Keratinocyte (primary cell): ENCODE measurements at regions not wholly inside any gene's neighbourhood (a gene's known extent, or its start where the extent isn't known, plus 50 kb on each side); places are given as distances from the start of the nearest gene placed in this dataset.
A peak's percentile ranks its signal among the peaks of the same experiment; 100 is the strongest.

Experiments used
- DNase-seq: peaks from one replicate; pipeline ENCODE4 v3.0.0-alpha.2; 2011; ENCODE audit warnings: low read depth, missing footprints, low spot score
- FAIRE-seq: peaks from 2 replicates; lab custom pipeline; 2011; peaks lifted over from hg19 to GRCh38; lab: Jason Lieb, UNC
- H2AFZ ChIP-seq: 2 replicates; pipeline ENCODE4 v1.6.0; 2012; ENCODE audit warnings: low read length, control low read depth, inconsistent platforms; ENCODE audit not compliant: control insufficient read depth
- H3K27ac ChIP-seq: 2 replicates; pipeline ENCODE4 v1.5.1; 2011; ENCODE audit warnings: low read length; ENCODE audit not compliant: control insufficient read depth, insufficient read depth
- H3K27me3 ChIP-seq: 3 replicates; pipeline ENCODE4 v1.6.0; 2011; ENCODE audit warnings: low read length; ENCODE audit not compliant: control insufficient read depth, insufficient read depth; ENCODE audit errors: extremely low read depth
- H3K36me3 ChIP-seq, 2 experiments: 2 replicates in 1 of 2; 3 replicates in 1 of 2; pipeline ENCODE4 v1.5.1; 2011; ENCODE audit warnings: low read length in 2 of 2, mild to moderate bottlenecking in 1 of 2; ENCODE audit not compliant: control insufficient read depth in 2 of 2, insufficient read depth in 2 of 2; ENCODE audit errors: extremely low read depth in 1 of 2
- H3K4me1 ChIP-seq: 3 replicates; pipeline ENCODE4 v1.5.1; 2011; ENCODE audit warnings: low read length; ENCODE audit not compliant: control insufficient read depth, insufficient read depth; ENCODE audit errors: extremely low read depth
- H3K4me2 ChIP-seq: 3 replicates; pipeline ENCODE4 v1.6.0; 2011; ENCODE audit warnings: low read depth, low read length; ENCODE audit not compliant: control insufficient read depth, insufficient read depth; ENCODE audit errors: extremely low read depth
- H3K4me3 ChIP-seq, 3 experiments: fragments of 200-600 bp in 1 of 3; sonication (generic) in 1 of 3; 2 replicates in 2 of 3; 3 replicates in 1 of 3; pipeline ENCODE4 v1.5.1; 2011 to 2016; ENCODE audit warnings: low read length in 3 of 3, mild to moderate bottlenecking in 3 of 3, control low read depth in 2 of 3, inconsistent platforms in 1 of 3, low read depth in 1 of 3, mixed read lengths in 1 of 3, mixed run types in 1 of 3, moderate library complexity in 1 of 3; ENCODE audit not compliant: control insufficient read depth in 2 of 3, insufficient read depth in 2 of 3; ENCODE audit errors: extremely low read depth in 1 of 3
- H3K79me2 ChIP-seq: 2 replicates; pipeline ENCODE4 v1.6.0; 2012; ENCODE audit warnings: low read length; ENCODE audit not compliant: control insufficient read depth, insufficient read depth
- H3K9ac ChIP-seq: 3 replicates; pipeline ENCODE4 v1.6.0; 2011; ENCODE audit warnings: low read length; ENCODE audit not compliant: control insufficient read depth, insufficient read depth; ENCODE audit errors: extremely low read depth
- H3K9me1 ChIP-seq: 3 replicates; pipeline ENCODE4 v1.6.0; 2011; ENCODE audit warnings: low read length; ENCODE audit not compliant: control insufficient read depth, insufficient read depth; ENCODE audit errors: extremely low read depth
- H3K9me3 ChIP-seq: 2 replicates; pipeline ENCODE4 v1.5.1; 2012; ENCODE audit warnings: low read depth, low read length; ENCODE audit not compliant: control insufficient read depth
- H4K20me1 ChIP-seq: 3 replicates; pipeline ENCODE4 v1.6.0; 2011; ENCODE audit warnings: low read length; ENCODE audit not compliant: control insufficient read depth, insufficient read depth; ENCODE audit errors: extremely low read depth
- CTCF ChIP-seq, 3 experiments: IDR thresholded peaks in 1 of 3; conservative IDR thresholded peaks in 1 of 3; optimal IDR thresholded peaks in 1 of 3; 2 replicates in 2 of 3; 3 replicates in 1 of 3; pipeline versions ENCODE3 to v1.5.1; 2011; ENCODE audit warnings: low read length in 3 of 3, mild to moderate bottlenecking in 3 of 3, moderate library complexity in 2 of 3, control low read depth in 1 of 3, inconsistent platforms in 1 of 3; ENCODE audit not compliant: insufficient read depth in 2 of 3; ENCODE audit errors: extremely low read depth in 1 of 3
- EZH2 ChIP-seq: IDR thresholded peaks from one replicate; pipeline ENCODE4 v1.6.1; 2012; ENCODE audit warnings: inconsistent platforms, mild to moderate bottlenecking, low read length, moderate library complexity
- dilution Hi-C: fragments of 300-500 bp; cut with MboI; formaldehyde crosslinking; loops from one replicate; pipeline ENCODE4 v1.7.0; 2020; ENCODE audit warnings: low sequenced_read_pairs; ENCODE audit not compliant: extremely low pct_ligation_motif_present

GRCh38 chr6:113495521-113495920 lies 361.6 kb upstream of the MARCKS start:
- peak; percentile 25 for DNase-seq
- Histone ChIP-seq H4K20me1 (no peaks in the 10 kb centered on the region), H3K9ac (no peak overlapping the region), H3K4me2 (no peak overlapping the region), H3K9me1 (no peaks in the 10 kb centered on the region), H3K4me1 (peaks cover 9% of the 10 kb centered on the region), H3K4me3 (no peak overlapping the region), H3K9me3 (no peaks in the 10 kb centered on the region), H3K27me3 (no peaks in the 10 kb centered on the region), H2AFZ (no peak overlapping the region), H3K27ac (no peak overlapping the region), H3K36me3 (no peaks in the 10 kb centered on the region), H3K79me2 (no peaks in the 10 kb centered on the region)
- dilution Hi-C loops = no loop called here
- peak; percentile 84 for FAIRE-seq
- TF ChIP-seq CTCF (optimal IDR thresholded peaks at IDR 0.05 in 1 of 3, IDR thresholded peaks at IDR 0.05 in 1 of 3, conservative IDR thresholded peaks at IDR 0.05 in 1 of 3; ENCODE audit: extremely low read depth in 1 of 3, insufficient read depth in 2 of 3, low read length in 3 of 3) = no peak
- no peak for TF ChIP-seq EZH2

GRCh38 chr6:113496166-113496565 lies 361.0 kb upstream of the MARCKS start:
- Histone ChIP-seq H3K4me2 (no peak overlapping the region), H3K79me2 (no peaks in the 10 kb centered on the region), H3K4me1 (peaks cover 9% of the 10 kb centered on the region), H3K9ac (no peak overlapping the region), H2AFZ (no peak overlapping the region), H3K27me3 (no peaks in the 10 kb centered on the region), H3K9me1 (no peaks in the 10 kb centered on the region), H3K27ac (no peak overlapping the region), H3K4me3 (no peak overlapping the region), H4K20me1 (no peaks in the 10 kb centered on the region), H3K36me3 (no peaks in the 10 kb centered on the region), H3K9me3 (no peaks in the 10 kb centered on the region)
- no peak for DNase-seq
- FAIRE-seq = no peak
- dilution Hi-C loops = no loop called here
- no peak for TF ChIP-seq EZH2
- TF ChIP-seq CTCF (optimal IDR thresholded peaks at IDR 0.05 in 1 of 3, IDR thresholded peaks at IDR 0.05 in 1 of 3, conservative IDR thresholded peaks at IDR 0.05 in 1 of 3; ENCODE audit: extremely low read depth in 1 of 3, insufficient read depth in 2 of 3, low read length in 3 of 3) = no peak
